NT2/D1 (cell line): ENCODE measurements at regions not wholly inside any gene's neighbourhood (a gene's known extent, or its start where the extent isn't known, plus 50 kb on each side); places are given as distances from the start of the nearest gene placed in this dataset.

Experiments used
- DNase-seq: peaks from one replicate; pipeline ENCODE4 v3.0.0-alpha.2; 2011; ENCODE audit warnings: low read depth, low spot score
- H3K27me3 ChIP-seq: 2 replicates; pipeline ENCODE4 v1.6.0; 2011; ENCODE audit warnings: mild to moderate bottlenecking; ENCODE audit not compliant: insufficient read length, insufficient read depth
- H3K36me3 ChIP-seq: 2 replicates; pipeline ENCODE4 v1.6.1; 2011; ENCODE audit warnings: mild to moderate bottlenecking, low read length, mixed read lengths; ENCODE audit not compliant: insufficient read depth, insufficient read length
- H3K4me1 ChIP-seq: 2 replicates; pipeline ENCODE4 v1.5.1; 2011; ENCODE audit not compliant: insufficient read depth, insufficient read length
- H3K4me3 ChIP-seq: 2 replicates; pipeline ENCODE4 v1.5.1; 2011; ENCODE audit warnings: low read depth; ENCODE audit not compliant: insufficient read length
- H3K9ac ChIP-seq: 2 replicates; pipeline ENCODE4 v1.6.0; 2011; ENCODE audit warnings: low read depth; ENCODE audit not compliant: insufficient read length
- H3K9me3 ChIP-seq: 2 replicates; pipeline ENCODE4 v1.5.1; 2011; ENCODE audit warnings: mild to moderate bottlenecking, low read length; ENCODE audit not compliant: insufficient read depth
- SUZ12 ChIP-seq: IDR thresholded peaks from 2 replicates; pipeline ENCODE4 v1.6.1; 2011; ENCODE audit not compliant: insufficient read length, insufficient read depth; ENCODE audit errors: extremely low read depth
- YY1 ChIP-seq: IDR thresholded peaks from 2 replicates; pipeline ENCODE4 v1.6.1; 2011; ENCODE audit not compliant: insufficient read length, insufficient read depth
- ZNF274 ChIP-seq: IDR thresholded peaks from 2 replicates; pipeline ENCODE4 v1.6.1; 2011; ENCODE audit warnings: mild to moderate bottlenecking, low read depth, low read length

DNA sequence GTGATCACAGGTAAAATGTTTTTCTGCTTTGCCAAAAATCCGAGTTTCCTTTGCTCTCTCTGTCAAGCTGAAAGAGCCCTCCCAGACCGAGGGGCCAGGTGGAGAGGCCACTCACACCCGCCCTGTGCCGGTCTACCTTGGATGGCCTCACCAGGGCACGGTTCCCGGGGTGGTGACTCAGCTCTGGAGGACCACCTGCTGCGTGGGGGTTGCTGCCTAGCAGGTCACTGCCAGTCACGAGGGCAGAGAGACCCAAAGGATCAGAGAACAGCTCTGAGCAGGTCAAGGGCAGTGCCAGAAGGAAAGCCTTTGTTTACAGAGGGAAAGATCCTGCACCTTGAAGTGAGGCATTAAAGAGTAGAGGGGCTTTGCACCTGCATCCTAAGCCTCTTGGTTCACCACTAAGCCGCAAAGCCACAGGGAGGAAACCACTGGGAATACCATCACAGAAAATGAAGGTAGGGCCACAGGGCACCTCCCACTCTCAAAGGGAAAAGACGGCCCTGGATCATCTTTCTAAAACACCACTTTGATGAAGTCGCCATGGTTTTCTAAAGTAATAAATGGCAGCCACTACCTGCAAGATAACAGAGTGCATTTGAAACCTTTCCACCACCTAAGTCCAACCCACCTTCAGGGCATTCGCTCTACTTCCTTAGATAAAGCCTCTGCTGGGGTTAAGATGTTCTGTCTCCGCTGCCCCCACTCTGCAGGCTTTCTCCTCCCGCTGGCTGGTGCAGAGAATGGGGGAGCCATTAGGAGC, 160.3 kb upstream of the KLF14 start:
- H3K4me1 ChIP-seq = peaks cover 15% of the 10 kb centered on the region
- no peak overlapping the region for H3K4me3 ChIP-seq
- no peaks in the 10 kb centered on the region for H3K27me3 ChIP-seq
- no peak overlapping the region for H3K9ac ChIP-seq
- no peak for TF ChIP-seq YY1
- H3K36me3 ChIP-seq = peaks cover 24% of the 10 kb centered on the region
- no peaks in the 10 kb centered on the region for H3K9me3 ChIP-seq
- no peak for DNase-seq

DNA sequence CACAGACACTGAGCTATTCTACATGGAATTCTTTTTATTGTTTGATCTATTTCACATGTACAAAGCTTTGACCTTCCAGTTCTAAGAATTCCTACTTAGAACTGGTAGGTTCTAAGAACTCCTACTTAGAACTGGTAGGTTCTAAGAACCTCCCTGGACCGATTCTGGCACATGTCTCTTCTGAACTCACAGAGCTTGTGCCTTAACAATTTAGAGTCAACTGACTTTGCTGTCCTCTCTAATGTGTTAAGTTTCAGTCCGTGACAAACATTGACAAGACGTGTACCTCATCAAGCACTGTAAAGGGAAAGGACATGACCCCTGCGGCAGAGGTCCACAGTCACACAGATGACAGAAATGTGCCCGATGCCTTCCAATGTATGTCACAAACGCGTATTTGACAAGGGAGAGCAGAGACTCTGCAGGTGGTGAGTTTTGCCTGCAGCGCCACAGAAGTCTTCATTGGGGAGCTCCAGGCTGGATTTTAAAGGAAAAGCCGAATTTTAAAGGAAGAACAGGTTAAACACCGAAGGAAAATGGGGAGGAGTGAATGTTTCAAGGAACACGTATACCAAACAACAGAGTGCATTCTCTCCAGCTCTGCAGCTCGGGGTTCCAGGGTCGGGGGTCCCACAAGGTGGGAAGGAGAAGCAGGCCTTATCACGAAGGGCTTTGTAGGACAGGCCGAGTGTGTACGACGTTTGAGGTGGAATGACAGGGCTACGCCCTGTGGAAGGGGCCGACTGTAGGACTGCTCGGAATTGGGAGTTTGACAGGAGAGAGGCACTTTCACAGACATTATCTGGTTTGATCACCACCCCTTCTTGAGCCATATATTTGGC, 161.1 kb upstream of the KLF14 start:
- TF ChIP-seq YY1 = no peak
- no peak for TF ChIP-seq SUZ12
- TF ChIP-seq ZNF274 = no peak
- Histone ChIP-seq H3K36me3 (peaks cover 29% of the 10 kb centered on the region), H3K4me3 (no peak overlapping the region), H3K9me3 (no peaks in the 10 kb centered on the region), H3K4me1 (peaks cover 15% of the 10 kb centered on the region), H3K9ac (no peak overlapping the region), H3K27me3 (no peaks in the 10 kb centered on the region)
- DNase-seq = no peak

DNA sequence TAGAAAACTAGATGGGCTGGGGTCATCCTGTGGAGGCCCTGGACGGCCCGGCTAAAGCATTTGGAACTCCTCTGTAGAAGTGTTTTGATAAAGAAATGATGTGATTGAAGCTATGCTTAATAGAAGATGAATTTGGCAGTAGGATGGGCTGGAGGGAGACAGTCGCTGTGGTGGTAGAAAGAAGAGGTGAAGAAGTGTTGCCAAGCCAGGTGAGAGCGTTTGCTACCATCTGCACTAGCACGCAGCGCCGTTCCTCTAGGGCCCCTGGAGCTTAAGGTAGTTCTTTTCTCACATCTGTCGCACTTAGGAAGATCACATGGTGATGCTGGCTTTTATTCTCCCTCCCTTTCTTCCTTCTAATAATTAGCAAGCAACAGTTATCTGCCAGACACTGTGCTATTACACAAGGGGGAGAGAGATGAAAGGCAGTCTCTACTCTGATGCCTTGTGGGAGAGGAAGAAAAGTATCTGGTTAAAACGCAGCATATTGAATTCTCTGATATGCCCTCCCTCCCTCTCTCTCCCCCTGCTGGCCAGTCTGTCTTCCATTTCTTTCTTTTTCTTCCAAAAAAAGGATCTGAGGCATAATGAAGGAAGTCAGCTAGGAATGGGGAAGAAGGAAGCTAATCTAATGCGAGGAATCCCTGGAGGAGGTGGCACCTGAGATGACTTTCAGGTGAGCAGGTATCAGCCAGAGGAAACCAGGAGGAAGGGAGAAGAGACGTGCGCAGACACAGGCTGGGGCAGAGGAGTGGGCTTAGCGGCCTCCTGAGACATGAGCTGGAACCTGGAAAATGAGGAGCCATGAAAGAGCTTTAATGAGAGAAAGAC, 162.3 kb upstream of the KLF14 start:
- Histone ChIP-seq H3K4me3 (no peak overlapping the region), H3K9ac (no peak overlapping the region), H3K27me3 (no peaks in the 10 kb centered on the region), H3K36me3 (peaks cover 29% of the 10 kb centered on the region), H3K9me3 (no peaks in the 10 kb centered on the region), H3K4me1 (peaks cover 15% of the 10 kb centered on the region)
- no peak for DNase-seq
- TF ChIP-seq YY1 (no peak), ZNF274 (no peak), SUZ12 (no peak)

DNA sequence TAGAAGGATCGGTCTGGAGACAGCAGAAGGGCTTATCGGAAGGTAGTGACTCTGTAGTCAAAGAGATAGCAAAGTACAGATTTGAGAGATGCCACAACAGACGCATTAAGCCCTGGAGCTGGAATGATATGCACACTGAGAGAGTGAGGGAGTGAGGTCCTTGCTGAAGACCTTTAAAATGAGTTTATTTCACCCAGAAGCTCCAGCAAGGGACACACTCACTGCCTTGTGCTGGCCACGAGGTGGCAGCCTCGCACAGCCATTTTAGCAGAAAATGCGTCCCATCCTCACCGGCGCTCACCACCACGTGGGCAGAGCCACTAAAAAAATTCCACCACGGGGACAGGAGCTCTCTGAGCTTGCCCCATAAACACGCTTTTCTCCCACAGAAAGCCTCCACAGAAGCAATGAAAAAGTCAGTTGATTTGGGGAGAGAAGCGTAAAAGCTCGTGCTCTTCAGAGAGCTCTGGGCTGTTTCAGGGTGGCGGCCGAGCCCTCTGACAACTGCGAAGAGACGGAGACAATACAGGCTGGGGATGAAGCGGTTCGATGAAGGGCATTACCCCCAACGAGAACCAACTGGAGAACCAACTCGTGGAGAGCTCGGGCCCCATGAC, 163.0 kb upstream of the KLF14 start:
- no peak overlapping the region for H3K4me3 ChIP-seq
- peaks cover 29% of the 10 kb centered on the region for H3K36me3 ChIP-seq
- TF ChIP-seq SUZ12 (no peak), ZNF274 (no peak), YY1 (no peak)
- DNase-seq = peak; percentile 63
- H3K27me3 ChIP-seq = no peaks in the 10 kb centered on the region
- H3K4me1 ChIP-seq = peaks cover 15% of the 10 kb centered on the region
- H3K9ac ChIP-seq = no peak overlapping the region
- H3K9me3 ChIP-seq = no peaks in the 10 kb centered on the region

DNA sequence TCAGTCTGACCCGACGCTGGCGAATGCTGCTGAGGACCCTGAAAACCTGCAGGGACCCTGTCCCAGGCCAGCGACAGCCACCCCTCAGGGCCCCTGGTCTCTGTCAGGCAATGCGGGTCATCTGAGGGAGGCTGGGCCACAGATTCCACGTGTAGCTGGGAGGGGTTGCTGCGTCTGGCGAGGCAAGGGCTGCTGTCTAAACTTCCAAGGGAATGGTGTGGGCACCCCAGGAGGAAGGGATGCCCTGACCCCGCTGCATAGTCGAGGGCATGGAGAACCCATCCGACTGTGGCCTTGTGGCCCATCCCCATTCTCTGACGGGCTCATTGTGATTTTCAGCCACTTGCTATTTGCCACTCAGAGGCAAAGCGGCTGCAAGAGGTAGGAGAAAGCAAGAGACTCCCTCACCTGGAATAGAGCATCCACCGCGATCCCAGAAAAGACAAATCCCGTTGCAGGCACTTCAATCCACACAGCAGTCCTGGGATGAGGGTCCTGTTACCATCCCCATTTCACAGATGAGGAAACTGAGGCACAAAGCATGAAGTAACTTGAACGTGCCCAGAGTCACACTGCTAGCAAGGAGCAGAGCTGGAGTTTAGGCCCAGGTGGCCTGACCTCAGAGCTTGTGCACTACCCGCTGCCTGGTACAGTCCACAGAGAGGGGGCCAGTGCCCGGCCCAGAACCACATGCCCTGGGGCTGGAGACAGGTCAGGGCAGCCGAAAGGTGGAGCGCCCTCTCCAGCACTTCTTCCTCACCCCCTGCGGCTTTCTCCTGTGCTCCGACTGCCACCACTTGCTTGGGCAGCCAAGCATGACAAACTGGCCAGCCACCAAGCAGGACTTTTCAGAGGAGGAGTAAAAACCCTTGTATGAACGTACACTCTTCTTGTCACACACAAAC, 163.8 kb upstream of the KLF14 start:
- Histone ChIP-seq H3K9me3 (no peaks in the 10 kb centered on the region), H3K4me1 (peaks cover 15% of the 10 kb centered on the region), H3K27me3 (no peaks in the 10 kb centered on the region), H3K4me3 (no peak overlapping the region), H3K9ac (no peak overlapping the region), H3K36me3 (peaks cover 29% of the 10 kb centered on the region)
- no peak for DNase-seq
- TF ChIP-seq ZNF274 (no peak), YY1 (no peak), SUZ12 (no peak)

DNA sequence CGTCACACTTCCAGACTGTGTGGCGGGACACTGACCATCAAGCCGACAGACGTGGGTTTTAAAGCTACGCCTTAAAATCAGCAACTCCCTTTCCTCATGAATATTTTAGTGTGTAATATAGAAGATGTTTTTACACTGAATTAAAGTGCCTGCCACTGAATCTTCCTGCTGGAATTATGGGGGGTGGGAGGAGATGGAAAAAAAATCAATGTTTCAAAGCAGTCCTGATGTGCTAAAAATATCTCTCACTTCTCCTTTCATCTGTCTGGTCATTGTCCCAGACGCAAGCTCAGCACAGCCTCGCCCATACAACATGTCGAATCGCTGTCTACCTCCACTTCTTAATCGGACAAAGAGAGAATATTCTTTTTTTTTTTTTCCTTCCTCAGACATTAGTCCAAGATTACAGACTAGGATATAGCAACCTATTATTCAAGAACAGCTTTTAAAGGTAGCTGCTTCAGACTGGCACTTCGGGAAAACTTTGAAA, 165.1 kb upstream of the KLF14 start:
- no peak for TF ChIP-seq YY1
- H3K9me3 ChIP-seq = no peaks in the 10 kb centered on the region
- H3K4me3 ChIP-seq = no peak overlapping the region
- no peaks in the 10 kb centered on the region for H3K27me3 ChIP-seq
- H3K9ac ChIP-seq = no peak overlapping the region
- H3K36me3 ChIP-seq = peaks cover 29% of the 10 kb centered on the region
- no peak for DNase-seq
- peaks cover 14% of the 10 kb centered on the region for H3K4me1 ChIP-seq
